ELF-1 (cell line): ENCODE measurements at regions not wholly inside any gene's neighbourhood (a gene's known extent, or its start where the extent isn't known, plus 50 kb on each side); places are given as distances from the start of the nearest gene placed in this dataset.

Source experiments
- DNase-seq: peaks from one replicate; pipeline ENCODE4 v3.0.0-alpha.2; 2016; ENCODE audit warnings: low read depth, low spot score

DNA sequence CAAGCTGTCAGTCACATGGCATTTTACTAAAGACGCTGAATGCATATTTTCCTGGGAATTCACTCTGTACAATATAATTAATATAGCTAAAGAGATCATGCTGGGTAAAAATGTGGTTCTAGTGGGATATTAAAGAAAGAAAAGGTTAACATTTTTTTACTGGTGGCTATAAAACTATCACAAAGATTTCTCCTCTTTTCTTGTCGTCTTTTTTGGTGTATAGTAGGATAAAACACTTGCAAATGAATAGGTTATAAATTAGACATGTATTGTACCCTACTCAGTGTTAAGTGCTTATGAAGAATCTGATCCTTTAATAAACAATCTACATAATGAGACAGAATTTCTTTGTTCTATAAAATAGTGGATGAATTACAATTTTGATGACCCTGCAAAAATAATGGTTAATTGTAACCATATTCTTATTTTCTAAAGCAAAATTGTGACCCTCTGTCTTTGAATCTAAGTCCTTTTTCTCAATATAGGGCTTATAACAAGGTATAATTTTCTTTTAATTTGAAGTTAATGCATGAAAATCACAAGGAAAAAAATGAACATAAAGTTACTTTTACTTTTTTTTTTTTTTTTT lies 1540.4 kb upstream of the GOT2 start:
- DNase-seq = no peak

- no peak for DNase-seq
Measured at GRCh38 chr16:60271781-60272180, 1537.7 kb upstream of the GOT2 start.

DNA sequence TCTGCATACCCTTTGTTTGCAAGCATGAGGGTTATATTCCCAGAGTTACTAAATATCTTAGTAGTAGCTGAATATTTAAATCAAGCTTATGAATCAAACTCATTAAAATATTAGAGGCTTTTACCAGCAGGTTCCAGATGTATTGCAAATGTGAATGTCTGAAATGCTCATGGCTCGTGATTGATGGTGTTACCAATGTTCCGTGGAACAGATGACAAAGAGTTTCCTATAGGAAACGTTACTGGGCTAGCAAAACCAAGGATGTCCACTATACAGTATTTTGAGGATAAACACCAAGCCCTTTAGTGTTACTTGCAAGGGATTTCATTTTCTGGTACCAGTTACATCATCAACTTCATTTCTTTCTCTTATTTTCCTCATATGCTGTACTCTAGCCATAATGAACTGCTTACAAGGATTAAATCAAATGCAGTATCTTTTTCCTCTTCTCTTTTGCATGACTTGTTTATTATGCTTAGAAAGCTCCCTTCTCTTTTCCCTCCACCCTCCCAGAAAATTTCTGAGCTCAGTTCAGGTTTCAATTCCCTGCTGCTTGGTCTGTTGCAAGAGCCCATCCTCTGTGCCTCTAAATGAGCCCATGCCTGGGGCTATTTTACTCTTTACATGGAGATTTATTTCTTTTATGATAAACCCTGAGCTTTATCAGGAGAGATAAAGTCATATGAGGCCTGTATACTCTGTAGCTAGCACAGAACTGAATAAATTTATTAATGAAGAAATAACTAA lies 1537.1 kb upstream of the GOT2 start:
- DNase-seq = peak; percentile 11

DNA sequence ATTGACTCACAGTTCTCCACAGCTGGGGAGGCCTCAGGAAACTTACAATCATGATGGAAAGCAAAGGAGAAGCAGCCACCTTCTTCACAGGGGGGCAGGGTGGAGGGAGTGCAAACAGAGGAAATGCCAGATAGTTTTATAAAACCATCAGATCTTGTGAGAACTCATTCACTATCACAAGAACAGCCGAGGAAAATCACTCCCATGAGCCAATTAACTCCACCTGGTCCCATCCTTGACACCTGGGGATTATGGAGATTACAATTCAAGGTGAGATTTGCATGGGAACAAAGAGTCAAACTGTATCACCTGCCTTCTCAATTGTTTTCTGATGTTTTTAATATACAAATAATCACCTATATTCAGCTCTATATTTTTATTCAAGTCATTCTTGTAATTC lies 1527.3 kb upstream of the GOT2 start:
- no peak for DNase-seq

GRCh38 chr16:60259956-60260355 lies 1525.8 kb upstream of the GOT2 start:
- no peak for DNase-seq

DNA sequence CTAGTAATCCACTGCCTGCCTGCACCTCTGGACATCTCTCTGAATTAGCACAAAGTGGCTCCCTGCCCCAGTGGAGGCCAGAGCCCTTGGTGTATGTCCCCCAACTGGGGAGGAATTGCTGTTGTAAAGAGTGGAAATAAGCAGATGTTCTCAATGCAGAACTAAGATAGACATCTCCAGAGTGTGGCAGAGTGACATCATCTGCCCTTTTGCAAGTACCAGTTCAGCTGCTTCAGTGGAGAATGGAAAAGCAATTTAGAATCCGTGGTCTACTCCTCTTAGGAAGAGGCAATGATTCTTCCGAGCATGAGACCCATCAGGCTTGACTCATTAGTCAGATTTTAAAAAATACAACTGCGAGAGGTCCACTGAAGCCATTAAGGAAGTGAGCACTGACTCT lies 1512.0 kb upstream of the GOT2 start:
- DNase-seq = no peak

GRCh38 chr16:60241671-60242070 lies 1507.6 kb upstream of the GOT2 start:
- no peak for DNase-seq

- DNase-seq = no peak
Measured at GRCh38 chr16:60230666-60231065, 1496.5 kb upstream of the GOT2 start.

DNA sequence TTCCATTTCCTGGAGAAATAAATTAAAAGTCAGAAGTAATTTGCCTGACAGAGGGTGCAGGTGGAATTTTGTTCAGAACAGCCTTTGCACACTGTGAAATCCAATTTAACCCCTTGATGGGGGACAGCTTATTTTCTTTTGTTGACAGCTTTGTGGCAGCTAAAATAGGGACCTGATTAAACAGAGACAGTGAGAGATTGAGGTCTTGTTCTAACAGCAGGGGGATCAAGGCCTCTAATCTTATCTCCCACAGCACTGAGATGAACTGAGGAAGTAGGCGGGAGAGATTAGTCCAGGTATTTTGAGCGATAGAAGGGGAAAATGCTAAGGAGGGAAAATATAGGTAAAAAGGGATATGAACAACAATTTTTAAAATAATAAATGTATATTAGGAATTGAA lies 1491.4 kb upstream of the GOT2 start:
- DNase-seq = no peak

- DNase-seq = peak; percentile 67
Measured at GRCh38 chr16:60217787-60218186, 1483.7 kb upstream of the GOT2 start.

GRCh38 chr16:60214311-60214710 lies 1480.2 kb upstream of the GOT2 start:
- DNase-seq = no peak

DNA sequence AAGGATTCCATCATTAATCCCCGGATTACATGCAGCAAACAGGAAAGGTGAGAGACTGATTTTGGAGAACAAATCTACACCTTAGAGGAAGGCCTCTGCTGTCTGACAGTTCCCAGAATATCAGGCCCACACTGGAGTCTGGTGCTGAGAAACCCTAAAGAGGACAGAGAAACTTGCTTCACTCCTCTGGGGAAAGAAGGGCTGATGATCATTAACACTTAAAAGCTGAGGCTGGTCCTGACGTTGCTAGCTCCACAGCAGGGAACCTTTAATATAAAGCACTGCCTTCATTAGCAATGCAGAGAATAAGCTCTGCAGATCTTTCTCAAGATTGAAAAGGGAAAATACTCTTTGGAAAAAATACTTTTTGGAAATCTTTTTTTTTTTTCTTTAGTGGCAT lies 1472.4 kb upstream of the GOT2 start:
- DNase-seq = peak; percentile 24

DNA sequence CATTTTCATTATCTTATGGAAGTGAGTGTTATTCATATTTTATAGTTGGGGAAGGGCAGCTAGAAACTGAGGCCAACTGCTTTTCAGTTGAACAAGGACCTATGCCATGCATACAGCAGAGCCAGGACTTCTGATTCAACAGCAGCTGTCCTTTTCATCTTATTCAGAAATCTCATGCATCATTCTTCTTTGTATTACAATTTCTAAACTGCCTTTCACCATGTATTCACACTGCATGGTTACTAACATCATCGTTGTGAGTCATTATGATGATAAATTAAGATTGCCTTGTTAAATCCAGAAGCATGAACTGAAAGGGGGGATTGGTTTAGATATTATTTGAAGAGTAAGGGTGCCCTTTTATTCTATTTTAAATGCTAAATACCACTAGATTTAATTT lies 1470.1 kb upstream of the GOT2 start:
- DNase-seq = no peak

GRCh38 chr16:60203525-60204124 lies 1469.5 kb upstream of the GOT2 start:
- no peak for DNase-seq

DNA sequence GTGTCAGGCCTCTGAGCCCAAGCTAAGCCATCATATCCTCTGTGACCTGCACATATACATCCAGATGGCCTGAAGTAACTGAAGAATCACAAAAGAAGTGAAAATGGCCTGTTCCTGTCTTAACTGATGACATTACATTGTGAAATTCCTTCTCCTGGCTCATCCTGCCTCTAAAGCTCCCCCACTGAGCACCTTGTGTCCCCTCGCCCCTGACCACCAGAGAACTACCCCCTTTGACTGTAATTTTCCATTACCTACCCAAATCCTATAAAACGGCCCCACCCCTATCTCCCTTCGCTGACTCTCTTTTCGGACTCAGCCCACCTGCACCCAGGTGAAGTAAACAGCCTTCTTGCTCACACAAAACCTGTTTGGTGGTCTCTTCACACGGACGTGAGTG lies 1466.6 kb upstream of the GOT2 start:
- DNase-seq = peak; percentile 5

DNA sequence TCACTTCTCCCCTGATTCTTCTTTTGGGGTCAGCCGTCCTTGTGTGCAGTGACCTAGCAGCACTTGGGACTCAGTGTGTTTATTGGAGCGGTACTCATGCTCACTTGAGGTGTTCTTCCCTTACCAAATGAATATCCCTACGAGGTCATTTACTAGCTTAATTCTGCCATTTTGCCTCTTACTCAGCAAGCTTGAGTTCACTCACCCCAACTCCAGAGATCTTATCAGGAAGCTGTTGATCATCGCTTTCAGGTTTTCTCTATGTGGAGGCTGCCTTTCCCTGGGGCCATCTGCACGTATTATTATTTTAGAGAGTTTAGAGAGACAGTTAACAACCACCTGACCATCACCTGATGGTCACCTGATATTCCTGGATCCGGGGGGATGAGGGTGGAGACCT lies 1466.0 kb upstream of the GOT2 start:
- no peak for DNase-seq

DNA sequence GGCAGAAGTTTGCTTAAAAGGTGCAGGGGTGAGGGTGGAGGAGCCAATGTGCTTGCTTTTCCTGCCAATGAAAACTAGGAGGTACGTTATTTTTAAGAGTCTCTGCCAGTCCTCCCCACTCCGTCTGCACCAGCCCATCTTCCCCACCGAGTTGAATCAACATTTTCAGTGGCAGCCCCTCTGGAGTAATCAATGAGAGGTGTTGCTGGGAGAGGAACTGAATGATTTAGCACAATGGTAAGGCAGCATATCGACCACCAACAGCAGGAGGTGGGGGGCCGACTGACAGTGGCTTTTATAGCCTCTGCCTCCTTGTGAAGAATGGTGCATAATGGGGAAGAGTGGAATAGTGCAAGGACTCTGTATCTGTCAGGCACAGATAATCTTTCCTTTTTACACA lies 1465.0 kb upstream of the GOT2 start:
- DNase-seq = peak; percentile 2

- no peak for DNase-seq
Measured at GRCh38 chr16:60181536-60181935, 1447.4 kb upstream of the GOT2 start.

- no peak for DNase-seq
Measured at GRCh38 chr16:60180609-60181008, 1446.5 kb upstream of the GOT2 start.

DNA sequence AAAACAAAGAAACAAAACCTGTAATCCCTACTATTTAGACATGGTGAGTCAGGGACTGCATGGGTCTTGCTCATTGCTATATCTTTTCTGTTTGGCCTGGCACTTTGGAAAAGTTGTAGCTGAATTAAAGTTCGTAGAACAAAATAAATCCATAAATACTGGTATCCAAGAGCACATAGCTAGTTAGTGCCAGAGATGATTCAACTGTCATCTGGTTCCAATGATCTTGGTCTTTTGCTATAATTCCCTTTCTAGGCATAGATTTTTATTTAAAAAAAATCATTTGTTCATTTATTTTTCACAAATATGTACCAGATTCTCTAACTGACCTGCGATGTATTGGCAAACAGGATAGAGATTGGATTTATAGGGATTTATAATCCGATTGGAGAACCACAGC lies 1436.1 kb upstream of the GOT2 start:
- no peak for DNase-seq

DNA sequence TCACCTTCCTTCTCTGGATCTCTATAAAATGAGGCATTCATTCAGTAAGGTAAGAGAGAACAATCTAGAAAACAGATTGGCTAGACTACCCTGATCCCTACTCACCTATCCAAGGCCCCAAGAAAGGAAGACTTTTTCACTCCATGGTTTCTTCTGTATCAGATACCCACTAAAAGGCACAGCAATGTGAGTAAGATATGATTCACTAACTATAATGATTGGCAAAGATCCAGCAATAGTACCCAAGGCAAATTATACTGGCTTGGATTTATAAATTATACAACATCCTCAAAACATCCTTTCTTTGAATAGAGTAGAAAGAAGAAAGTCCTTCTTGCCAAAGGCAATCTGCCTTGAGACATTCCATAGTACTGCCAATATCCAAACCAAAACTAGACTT lies 1432.0 kb upstream of the GOT2 start:
- DNase-seq = no peak

DNA sequence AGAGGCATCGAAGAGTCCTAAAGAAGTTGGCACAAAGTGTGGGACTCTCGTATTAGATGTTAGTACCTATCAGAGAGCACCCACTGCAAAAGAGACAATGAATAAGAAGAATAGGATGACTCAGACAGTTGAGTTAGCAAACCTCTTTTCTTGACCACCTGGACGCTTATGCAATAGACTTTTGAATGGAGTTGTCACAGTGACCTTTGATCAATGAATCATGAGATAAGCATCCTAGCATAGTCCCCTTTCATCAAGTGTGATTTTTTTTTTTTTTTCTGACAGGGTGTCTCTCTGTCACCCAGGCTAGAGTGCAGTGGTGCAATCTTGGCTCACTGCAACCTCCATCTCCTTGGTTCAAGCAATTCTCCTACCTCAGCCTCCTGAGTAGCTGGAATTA lies 1417.9 kb upstream of the GOT2 start:
- no peak for DNase-seq

DNA sequence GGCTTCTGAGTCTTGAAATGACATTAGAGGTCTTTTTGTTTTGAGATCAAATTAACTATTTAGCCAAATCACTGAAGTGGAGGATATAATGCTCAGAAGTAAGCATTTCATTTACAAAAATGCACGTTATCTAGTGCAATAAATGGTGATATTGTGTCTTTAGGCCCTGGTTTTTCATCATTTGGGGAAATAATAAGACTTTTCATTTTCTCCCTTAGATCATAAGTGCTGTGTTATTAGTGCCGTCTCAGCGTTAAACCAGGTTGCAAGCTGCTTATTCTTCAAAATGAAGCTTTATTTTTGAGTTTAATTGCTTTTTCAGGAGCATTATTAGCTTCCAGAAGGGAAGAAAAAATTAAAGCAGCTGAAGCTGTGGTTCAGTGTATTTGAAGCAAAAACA lies 1416.8 kb upstream of the GOT2 start:
- DNase-seq = no peak
